Mesenchymal stem cell (in vitro differentiated cells and primary cell): ENCODE measurements at regions not wholly inside any gene's neighbourhood (a gene's known extent, or its start where the extent isn't known, plus 50 kb on each side); places are given as distances from the start of the nearest gene placed in this dataset.

Experiments
- DNase-seq: peaks from one replicate; pipeline ENCODE4 v3.0.0-alpha.2; 2013
- H2AFZ ChIP-seq: one replicate; pipeline ENCODE4 v1.6.1; 2013; ENCODE audit warnings: low read depth, mild to moderate bottlenecking, control low read depth, inconsistent platforms, low read length, moderate library complexity
- H2AK5ac ChIP-seq: 2 replicates; pipeline ENCODE4 v1.6.1; 2013; ENCODE audit warnings: low read length, moderate library complexity, mild to moderate bottlenecking, inconsistent platforms; ENCODE audit not compliant: severe bottlenecking
- H2BK120ac ChIP-seq: one replicate; pipeline ENCODE4 v1.6.1; 2013; ENCODE audit warnings: low read depth, mild to moderate bottlenecking, inconsistent platforms, low read length, moderate library complexity
- H2BK12ac ChIP-seq, 2 experiments: one replicate each; pipeline ENCODE4 v1.6.1; 2013; ENCODE audit warnings: inconsistent platforms in 2 of 2, low read length in 2 of 2, mild to moderate bottlenecking in 2 of 2, moderate library complexity in 2 of 2, control low read depth in 1 of 2
- H2BK15ac ChIP-seq: one replicate; pipeline ENCODE4 v1.6.1; 2013; ENCODE audit warnings: mild to moderate bottlenecking, low read depth, inconsistent platforms; ENCODE audit not compliant: poor library complexity, severe bottlenecking
- H2BK5ac ChIP-seq: 2 replicates; pipeline ENCODE4 v1.6.1; 2013; ENCODE audit warnings: low read depth, mild to moderate bottlenecking, low read length, control low read depth, inconsistent platforms; ENCODE audit not compliant: poor library complexity, severe bottlenecking
- H3K14ac ChIP-seq, 2 experiments: one replicate each; pipeline ENCODE4 v1.6.1; 2013; ENCODE audit warnings: inconsistent platforms in 2 of 2, low read length in 2 of 2, control low read depth in 1 of 2, mild to moderate bottlenecking in 1 of 2, moderate library complexity in 1 of 2
- H3K18ac ChIP-seq, 2 experiments: one replicate each; pipeline ENCODE4 v1.6.1; 2013; ENCODE audit warnings: inconsistent platforms in 2 of 2, low read length in 2 of 2, control low read depth in 1 of 2, low read depth in 1 of 2, mild to moderate bottlenecking in 1 of 2
- H3K23ac ChIP-seq, 2 experiments: one replicate each; pipeline ENCODE4 v1.6.1; 2013; ENCODE audit warnings: inconsistent platforms in 2 of 2, low read length in 2 of 2, mild to moderate bottlenecking in 2 of 2, moderate library complexity in 2 of 2, control low read depth in 1 of 2
- H3K27ac ChIP-seq: 2 replicates; pipeline ENCODE4 v1.5.1; 2013; ENCODE audit warnings: mild to moderate bottlenecking, moderate library complexity, low read length, control low read depth, inconsistent platforms; ENCODE audit not compliant: poor library complexity, severe bottlenecking
- H3K27me3 ChIP-seq, 2 experiments: 2 replicates each; pipeline versions ENCODE4 v1.6.1 to v1.7.0; 2013; ENCODE audit warnings: low read length in 2 of 2, mild to moderate bottlenecking in 2 of 2, moderate library complexity in 2 of 2, control low read depth in 1 of 2, inconsistent platforms in 1 of 2; ENCODE audit not compliant: control insufficient read depth in 1 of 2, insufficient read depth in 1 of 2
- H3K36me3 ChIP-seq, 2 experiments: 2 replicates each; pipeline versions ENCODE4 v1.6.1 to v1.7.0; 2013; ENCODE audit warnings: low read length in 2 of 2, control low read depth in 1 of 2, inconsistent platforms in 1 of 2, low read depth in 1 of 2, mild to moderate bottlenecking in 1 of 2; ENCODE audit not compliant: insufficient read depth in 2 of 2, control insufficient read depth in 1 of 2
- H3K4ac ChIP-seq, 2 experiments: one replicate each; pipeline ENCODE4 v1.6.1; 2013; ENCODE audit warnings: inconsistent platforms in 2 of 2, low read length in 2 of 2, mild to moderate bottlenecking in 2 of 2, moderate library complexity in 2 of 2, control low read depth in 1 of 2, low read depth in 1 of 2
- H3K4me1 ChIP-seq: 2 replicates; pipeline ENCODE4 v1.6.1; 2013; ENCODE audit warnings: low read depth, low read length, control low read depth; ENCODE audit not compliant: control insufficient read depth, insufficient read depth
- H3K4me2 ChIP-seq: 2 replicates; pipeline ENCODE4 v1.6.1; 2013; ENCODE audit warnings: low read length, mild to moderate bottlenecking, inconsistent platforms; ENCODE audit not compliant: poor library complexity, severe bottlenecking
- H3K4me3 ChIP-seq, 2 experiments: 2 replicates each; pipeline versions ENCODE4 v1.5.1 to v1.7.0; 2013; ENCODE audit warnings: low read length in 2 of 2, mild to moderate bottlenecking in 2 of 2, control low read depth in 1 of 2, low read depth in 1 of 2; ENCODE audit not compliant: insufficient read depth in 1 of 2
- H3K79me1 ChIP-seq: replicated peaks from 2 replicates; pipeline ENCODE4 v1.6.1; 2013; ENCODE audit warnings: mild to moderate bottlenecking, control low read depth, low read length, inconsistent platforms; ENCODE audit not compliant: poor library complexity, severe bottlenecking
- H3K9ac ChIP-seq: 2 replicates; pipeline ENCODE4 v1.7.0; 2013; ENCODE audit warnings: mild to moderate bottlenecking, low read length, moderate library complexity
- H3K9me3 ChIP-seq: 2 replicates; pipeline ENCODE4 v1.7.0; 2013; ENCODE audit warnings: mild to moderate bottlenecking, low read length; ENCODE audit not compliant: control insufficient read depth
- H4K8ac ChIP-seq: one replicate; pipeline ENCODE4 v1.6.1; 2013; ENCODE audit warnings: inconsistent platforms, mild to moderate bottlenecking, low read length, moderate library complexity
- H4K91ac ChIP-seq: one replicate; pipeline ENCODE4 v1.6.1; 2013; ENCODE audit warnings: mild to moderate bottlenecking, low read length, inconsistent platforms
- WGBS: methylation state at CpG from one replicate; pipeline ENCODE4 v1.1.7; 2013; ENCODE audit warnings: mixed read lengths; 5-methylcytosine and 5-hydroxymethylcytosine counted together

- no peaks in the 10 kb centered on the region for H3K79me1 ChIP-seq
- no peak overlapping the region for H3K9ac ChIP-seq
- DNase-seq, result no peak
- H3K9me3 ChIP-seq, result no peaks in the 10 kb centered on the region
- 94% methylated on average over 4 of the region's 6 CpGs for WGBS
- H3K27me3 ChIP-seq, result peaks cover 0 to 16% of the 10 kb centered on the region in 2 experiments
- H3K36me3 ChIP-seq, result no peaks in the 10 kb centered on the region
- H2AK5ac ChIP-seq, result no peak overlapping the region
- no peak overlapping the region for H2AFZ ChIP-seq
- no peak overlapping the region for H4K91ac ChIP-seq
- no peak overlapping the region for H2BK12ac ChIP-seq
- H3K4me1 ChIP-seq, result no peaks in the 10 kb centered on the region
- no peak overlapping the region for H2BK5ac ChIP-seq
- no peak overlapping the region for H3K23ac ChIP-seq
- no peak overlapping the region for H4K8ac ChIP-seq
- H3K4ac ChIP-seq, result no peak overlapping the region
- no peak overlapping the region for H2BK120ac ChIP-seq
- no peak overlapping the region for H3K4me3 ChIP-seq
- H3K18ac ChIP-seq, result no peak overlapping the region
- H3K14ac ChIP-seq, result no peak overlapping the region
- no peak overlapping the region for H2BK15ac ChIP-seq
- no peak overlapping the region for H3K27ac ChIP-seq
- H3K4me2 ChIP-seq, result no peak overlapping the region
These were observed 296.7 kb upstream of the CASK start for GRCh38 chrX:42220083-42220482.

- Histone ChIP-seq H3K4me3 (no peak overlapping the region), H3K79me1 (no peaks in the 10 kb centered on the region), H2AFZ (no peak overlapping the region), H2BK12ac (no peak overlapping the region), H4K91ac (no peak overlapping the region), H3K27me3 (peaks cover 0 to 20% of the 10 kb centered on the region in 2 experiments), H3K4me2 (no peak overlapping the region), H3K18ac (no peak overlapping the region), H3K23ac (no peak overlapping the region), H3K4ac (no peak overlapping the region), H2BK5ac (no peak overlapping the region), H3K9me3 (no peaks in the 10 kb centered on the region), H3K4me1 (no peaks in the 10 kb centered on the region), H2BK15ac (no peak overlapping the region), H3K27ac (no peak overlapping the region), H4K8ac (no peak overlapping the region), H2AK5ac (no peak overlapping the region), H3K9ac (no peak overlapping the region), H3K36me3 (no peaks in the 10 kb centered on the region), H2BK120ac (no peak overlapping the region), H3K14ac (no peak overlapping the region)
- no peak for DNase-seq
These were observed 295.9 kb upstream of the CASK start for GRCh38 chrX:42219231-42219630.

GRCh38 chrX:42195506-42195905 lies 272.2 kb upstream of the CASK start:
- Histone ChIP-seq H3K27me3 (peaks cover 0 to 17% of the 10 kb centered on the region in 2 experiments), H3K9ac (no peak overlapping the region), H3K14ac (no peak overlapping the region), H2BK5ac (no peak overlapping the region), H2BK120ac (no peak overlapping the region), H3K4me2 (no peak overlapping the region), H3K36me3 (no peaks in the 10 kb centered on the region), H3K4me3 (no peak overlapping the region), H3K9me3 (peaks cover 10% of the 10 kb centered on the region), H3K79me1 (no peaks in the 10 kb centered on the region), H4K8ac (no peak overlapping the region), H3K4me1 (no peaks in the 10 kb centered on the region), H3K18ac (no peak overlapping the region), H2AK5ac (no peak overlapping the region), H2AFZ (no peak overlapping the region), H4K91ac (no peak overlapping the region), H3K23ac (no peak overlapping the region), H2BK12ac (no peak overlapping the region), H3K27ac (no peak overlapping the region), H2BK15ac (no peak overlapping the region), H3K4ac (no peak overlapping the region)
- WGBS, result 50% methylated on average over 1 of the region's 1 CpG
- DNase-seq, result no peak

GRCh38 chrX:42189576-42189975 lies 266.2 kb upstream of the CASK start:
- Histone ChIP-seq H2AFZ (no peak overlapping the region), H2AK5ac (no peak overlapping the region), H2BK12ac (no peak overlapping the region), H3K18ac (no peak overlapping the region), H3K14ac (no peak overlapping the region), H4K91ac (no peak overlapping the region), H3K27ac (no peak overlapping the region), H3K9ac (no peak overlapping the region), H2BK120ac (no peak overlapping the region), H3K4ac (no peak overlapping the region), H2BK15ac (no peak overlapping the region), H3K4me1 (no peaks in the 10 kb centered on the region), H4K8ac (no peak overlapping the region), H3K23ac (no peak overlapping the region), H3K4me2 (no peak overlapping the region), H3K36me3 (no peaks in the 10 kb centered on the region), H3K79me1 (no peaks in the 10 kb centered on the region), H3K9me3 (peaks cover 10% of the 10 kb centered on the region), H3K27me3 (peaks cover 0 to 4% of the 10 kb centered on the region in 2 experiments), H3K4me3 (no peak overlapping the region), H2BK5ac (no peak overlapping the region)
- 92% methylated on average over 4 of the region's 4 CpGs for WGBS
- DNase-seq, result no peak
